PC-3 (cell line): ENCODE measurements at regions not wholly inside any gene's neighbourhood (a gene's known extent, or its start where the extent isn't known, plus 50 kb on each side); places are given as distances from the start of the nearest gene placed in this dataset.

Source experiments
- CTCF ChIP-seq: fragments of 300-600 bp; sonication (generic); conservative IDR thresholded peaks from 2 replicates; pipeline ENCODE4 v1.5.1; 2017; ENCODE audit warnings: antibody characterized with exemption, low read depth, mild to moderate bottlenecking, low read length
- EZH2 ChIP-seq: fragments of 300-600 bp; sonication (generic); IDR thresholded peaks from one replicate; pipeline ENCODE4 v1.6.1; 2017; ENCODE audit warnings: antibody characterized with exemption, mild to moderate bottlenecking, low read length; ENCODE audit not compliant: unreplicated experiment

GRCh38 chr2:205892665-205893259, 193.2 kb downstream of the INO80D start:
- TF ChIP-seq CTCF, result no peak
- TF ChIP-seq EZH2, result no peak
